HEK293 (cell line): ENCODE measurements at regions not wholly inside any gene's neighbourhood (a gene's known extent, or its start where the extent isn't known, plus 50 kb on each side); places are given as distances from the start of the nearest gene placed in this dataset.

Experiments used
- ATF2 ChIP-seq: fragments of 450-650 bp; formaldehyde crosslinking; IDR thresholded peaks from 2 replicates; pipeline ENCODE4 v1.5.1; 2016; ENCODE audit warnings: missing biosample characterization, missing genetic modification characterization, low read depth
- CTCF ChIP-seq: fragments of 450-650 bp; formaldehyde crosslinking; IDR thresholded peaks from 2 replicates; pipeline ENCODE4 v1.5.1; 2016; ENCODE audit warnings: missing biosample characterization, missing genetic modification characterization
- REST ChIP-seq: fragments of 450-650 bp; formaldehyde crosslinking; IDR thresholded peaks from 2 replicates; pipeline ENCODE4 v1.5.1; 2016; ENCODE audit warnings: missing biosample characterization, missing genetic modification characterization
- ZBTB1 ChIP-seq: fragments of 450-650 bp; formaldehyde crosslinking; IDR thresholded peaks from 2 replicates; pipeline ENCODE4 v1.5.1; 2016; ENCODE audit warnings: missing biosample characterization, missing genetic modification characterization
- ZBTB21 ChIP-seq: fragments of 450-650 bp; formaldehyde crosslinking; IDR thresholded peaks from 2 replicates; pipeline ENCODE4 v1.5.1; 2017; ENCODE audit warnings: missing biosample characterization, missing genetic modification characterization
- ZBTB49 ChIP-seq: fragments of 450-650 bp; formaldehyde crosslinking; IDR thresholded peaks from 2 replicates; pipeline ENCODE4 v1.5.1; 2016; ENCODE audit warnings: missing biosample characterization, missing genetic modification characterization, low read depth
- ZNF24 ChIP-seq: fragments of 450-650 bp; formaldehyde crosslinking; IDR thresholded peaks from 2 replicates; pipeline ENCODE4 v1.5.1; 2016; ENCODE audit warnings: missing biosample characterization, missing genetic modification characterization
- ZNF280D ChIP-seq: fragments of 450-650 bp; formaldehyde crosslinking; IDR thresholded peaks from 2 replicates; pipeline ENCODE4 v1.5.1; 2016; ENCODE audit warnings: missing biosample characterization, missing genetic modification characterization
- ZNF302 ChIP-seq: fragments of 450-650 bp; formaldehyde crosslinking; IDR thresholded peaks from 2 replicates; pipeline ENCODE4 v1.5.1; 2016; ENCODE audit warnings: missing biosample characterization, missing genetic modification characterization, low read depth
- ZNF416 ChIP-seq: fragments of 450-650 bp; formaldehyde crosslinking; IDR thresholded peaks from 2 replicates; pipeline ENCODE4 v1.5.1; 2016; ENCODE audit warnings: missing biosample characterization, missing genetic modification characterization
- ZNF529 ChIP-seq: fragments of 450-650 bp; formaldehyde crosslinking; IDR thresholded peaks from 2 replicates; pipeline ENCODE4 v1.5.1; 2017; ENCODE audit warnings: missing genetic modification characterization, missing biosample characterization; ENCODE audit not compliant: insufficient replicate concordance
- ZNF677 ChIP-seq: fragments of 450-650 bp; IDR thresholded peaks from 2 replicates; pipeline ENCODE4 v1.5.0; 2018; ENCODE audit warnings: missing biosample characterization, mild to moderate bottlenecking, missing genetic modification characterization, moderate library complexity

GRCh38 chr13:87207280-87208003 is 463.7 kb upstream of the SLITRK5 start:
- TF ChIP-seq ZNF280D (tag by site-specific recombination): no peak
- no peak for TF ChIP-seq REST (tag by site-specific recombination)
- TF ChIP-seq ZBTB49 (tag by site-specific recombination): no peak
- no peak for TF ChIP-seq CTCF (tag by site-specific recombination)
- no peak for TF ChIP-seq ZNF24 (tag by site-specific recombination)
- no peak for TF ChIP-seq ZBTB1 (tag by site-specific recombination)
- TF ChIP-seq ATF2 (tag by site-specific recombination): no peak
- no peak for TF ChIP-seq ZNF677
- no peak for TF ChIP-seq ZNF302 (tag by site-specific recombination)
- TF ChIP-seq ZBTB21 (tag by site-specific recombination): no peak
- TF ChIP-seq ZNF529 (tag by site-specific recombination): no peak
- no peak for TF ChIP-seq ZNF416
